Uterus (tissue), 2 donors: ENCODE measurements at regions not wholly inside any gene's neighbourhood (a gene's known extent, or its start where the extent isn't known, plus 50 kb on each side); places are given as distances from the start of the nearest gene placed in this dataset.

Experiments used
- CTCF ChIP-seq, 4 experiments: fragments of 200-600 bp in 2 of 4; fragments of 450-650 bp in 2 of 4; sonication (generic) in 2 of 4; IDR thresholded peaks; one replicate each; pipeline ENCODE4 v1.5.1; 2016 to 2019; ENCODE audit warnings: antibody characterized with exemption in 4 of 4, mild to moderate bottlenecking in 2 of 4, moderate library complexity in 1 of 4
- POLR2A ChIP-seq, 2 donors: fragments of 450-650 bp; IDR thresholded peaks; one replicate each; pipeline ENCODE4 v1.6.1; 2016; ENCODE audit warnings: antibody characterized with exemption in 2 of 2, mild to moderate bottlenecking in 1 of 2, moderate library complexity in 1 of 2

GRCh38 chr2:240209493-240209892 is 69.0 kb upstream of the OTOS start:
- TF ChIP-seq CTCF (IDR thresholded peaks at IDR 0.05) (no peak), POLR2A (IDR thresholded peaks at IDR 0.05) (no peak)
